ES-I3 (cell line): ENCODE measurements at regions not wholly inside any gene's neighbourhood (a gene's known extent, or its start where the extent isn't known, plus 50 kb on each side); places are given as distances from the start of the nearest gene placed in this dataset.
"Not testable (repeated sequence)": the region's sequence is repeated elsewhere in the genome, so short reads cannot be mapped to it uniquely, and the experiment has no call there.

Experiments
- H3K36me3 ChIP-seq: 2 replicates; pipeline ENCODE4 v1.6.1; 2013; ENCODE audit warnings: mild to moderate bottlenecking, low read length, control low read depth, moderate library complexity; ENCODE audit not compliant: insufficient read depth
- H3K4me1 ChIP-seq: 2 replicates; pipeline ENCODE4 v1.6.1; 2013; ENCODE audit warnings: mild to moderate bottlenecking, control low read depth, low read length; ENCODE audit not compliant: insufficient read depth
- H3K9ac ChIP-seq: 2 replicates; pipeline ENCODE4 v1.6.1; 2013; ENCODE audit warnings: low read depth, mild to moderate bottlenecking, low read length, moderate library complexity
- H3K9me3 ChIP-seq: 2 replicates; pipeline ENCODE4 v1.6.1; 2013; ENCODE audit warnings: mild to moderate bottlenecking, low read length, moderate library complexity; ENCODE audit not compliant: control insufficient read depth, insufficient read depth

GRCh38 chr5:171721464-171721863, 64.2 kb upstream of the SMIM23 start:
- peaks cover 4% of the 10 kb centered on the region; the same call in 1 of the 2 replicates for H3K9me3 ChIP-seq
- no peaks in the 10 kb centered on the region for H3K36me3 ChIP-seq
- H3K4me1 ChIP-seq, result no peaks in the 10 kb centered on the region
- H3K9ac ChIP-seq, result no peak overlapping the region

- H3K9me3 ChIP-seq, result peaks cover 4% of the 10 kb centered on the region; the same call in 1 of the 2 replicates
- no peaks in the 10 kb centered on the region for H3K36me3 ChIP-seq
- no peak overlapping the region for H3K9ac ChIP-seq
- no peaks in the 10 kb centered on the region for H3K4me1 ChIP-seq
These were observed 61.0 kb upstream of the SMIM23 start for GRCh38 chr5:171724468-171725204.

- Histone ChIP-seq H3K4me1 (no peaks in the 10 kb centered on the region), H3K9me3 (peaks cover 4% of the 10 kb centered on the region; the same call in 1 of the 2 replicates), H3K36me3 (no peaks in the 10 kb centered on the region), H3K9ac (no peak overlapping the region)
These were observed 60.4 kb upstream of the SMIM23 start for GRCh38 chr5:171725205-171725601.

- H3K9ac ChIP-seq, H3K9me3 ChIP-seq, H3K36me3 ChIP-seq, H3K4me1 ChIP-seq: not testable (repeated sequence)
These were observed 58.8 kb upstream of the SMIM23 start for GRCh38 chr5:171726819-171727218.

- Histone ChIP-seq H3K36me3 (no peaks in the 10 kb centered on the region), H3K4me1 (no peaks in the 10 kb centered on the region), H3K9ac (no peak overlapping the region), H3K9me3 (peaks cover 4% of the 10 kb centered on the region; the same call in 1 of the 2 replicates)
These were observed 56.9 kb upstream of the SMIM23 start for GRCh38 chr5:171728686-171729085.
